NB4 (cell line): ENCODE measurements at regions not wholly inside any gene's neighbourhood (a gene's known extent, or its start where the extent isn't known, plus 50 kb on each side); places are given as distances from the start of the nearest gene placed in this dataset.

Experiments used
- DNase-seq: peaks from one replicate; pipeline ENCODE4 v3.0.0; 2010; ENCODE audit warnings: low read depth
- H3K4me3 ChIP-seq: one replicate; pipeline ENCODE4 v1.5.1; 2011; ENCODE audit warnings: mild to moderate bottlenecking, low read depth, low read length, moderate library complexity
- CTCF ChIP-seq: IDR thresholded peaks from one replicate; pipeline ENCODE4 v1.5.1; 2012; ENCODE audit warnings: low read depth, low read length
- MYC ChIP-seq: IDR thresholded peaks from 2 replicates; pipeline ENCODE4 v1.6.1; 2011; ENCODE audit warnings: low read depth, low read length
- POLR2A ChIP-seq: IDR thresholded peaks from 2 replicates; pipeline ENCODE4 v1.6.1; 2011; ENCODE audit warnings: mild to moderate bottlenecking; ENCODE audit not compliant: insufficient read length; ENCODE audit errors: extremely low read depth
- TF ChIP-seq, protein P1 (sequence below): IDR thresholded peaks from 2 replicates; pipeline ENCODE4 v1.6.1; 2011; ENCODE audit warnings: low read depth, low read length

- no peak overlapping the region for H3K4me3 ChIP-seq
- no peak for DNase-seq
- TF ChIP-seq MYC (no peak), CTCF (no peak), POLR2A (no peak)
- TF ChIP-seq, protein P1, sequence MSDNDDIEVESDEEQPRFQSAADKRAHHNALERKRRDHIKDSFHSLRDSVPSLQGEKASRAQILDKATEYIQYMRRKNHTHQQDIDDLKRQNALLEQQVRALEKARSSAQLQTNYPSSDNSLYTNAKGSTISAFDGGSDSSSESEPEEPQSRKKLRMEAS, result no peak
Measured at GRCh38 chr10:130453036-130453720, 317.0 kb downstream of the GLRX3 start.

- TF ChIP-seq, protein P1, result no peak
- TF ChIP-seq POLR2A, result no peak
- TF ChIP-seq CTCF, result no peak
- TF ChIP-seq MYC, result no peak
- no peak for DNase-seq
- no peak overlapping the region for H3K4me3 ChIP-seq
Measured at GRCh38 chr10:130453721-130454542, 317.7 kb downstream of the GLRX3 start.

DNA sequence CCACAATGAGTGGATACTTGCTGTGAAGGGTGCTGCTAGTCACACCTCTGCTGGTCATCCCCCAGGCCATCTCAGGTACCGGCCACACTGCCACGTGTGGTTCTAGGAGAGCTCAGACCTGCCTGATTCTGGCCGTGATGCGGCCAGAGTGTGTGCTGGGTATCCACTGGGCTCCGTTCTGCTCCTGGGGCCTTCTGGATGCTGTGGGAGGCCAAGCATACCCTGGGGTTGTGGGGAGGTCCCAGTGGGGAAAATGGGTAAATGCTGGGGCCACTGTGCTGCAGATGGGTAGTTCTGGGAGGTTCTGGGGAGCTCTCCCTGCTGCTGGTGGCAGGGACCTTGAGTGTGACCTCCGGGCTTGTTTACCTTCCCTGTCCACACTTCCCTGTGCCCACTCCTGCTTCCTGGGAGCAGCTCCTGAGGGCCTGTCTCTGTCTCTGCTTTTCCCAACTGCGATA lies 318.4 kb downstream of the GLRX3 start:
- DNase-seq, result no peak
- TF ChIP-seq POLR2A, result no peak
- TF ChIP-seq, protein P1, result no peak
- TF ChIP-seq CTCF, result no peak
- TF ChIP-seq MYC, result no peak
- H3K4me3 ChIP-seq, result no peak overlapping the region

DNA sequence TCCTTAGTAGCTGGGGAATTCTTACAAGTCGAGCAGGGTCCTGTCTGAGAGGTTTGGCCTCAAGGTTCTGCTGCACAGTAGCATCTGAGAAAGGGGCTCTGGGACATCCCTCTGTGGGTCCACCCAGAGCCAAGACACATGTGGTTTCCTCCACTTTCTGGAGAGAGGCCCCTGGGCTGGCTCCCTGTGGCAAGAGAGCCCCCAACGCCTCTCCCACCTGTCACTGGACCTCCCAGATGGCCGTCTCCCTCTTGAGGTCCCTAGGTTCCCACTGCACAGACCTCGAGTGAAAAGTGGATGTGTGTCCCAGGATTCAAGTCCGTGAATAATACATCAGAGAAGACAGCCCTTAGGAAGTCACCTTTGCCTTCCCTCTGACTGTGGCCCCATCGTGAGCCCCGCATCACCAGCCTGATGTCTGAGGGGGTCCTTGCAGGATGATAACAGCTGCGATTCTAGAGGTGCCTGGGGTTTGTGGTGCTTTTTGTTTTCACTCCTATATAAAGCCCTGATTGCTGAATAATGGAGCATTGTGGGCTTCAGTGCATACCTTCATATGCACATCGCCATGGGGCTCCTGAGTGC lies 319.0 kb downstream of the GLRX3 start:
- H3K4me3 ChIP-seq, result no peak overlapping the region
- DNase-seq, result no peak
- TF ChIP-seq CTCF, result no peak
- TF ChIP-seq, protein P1, result no peak
- no peak for TF ChIP-seq POLR2A
- TF ChIP-seq MYC, result no peak

DNA sequence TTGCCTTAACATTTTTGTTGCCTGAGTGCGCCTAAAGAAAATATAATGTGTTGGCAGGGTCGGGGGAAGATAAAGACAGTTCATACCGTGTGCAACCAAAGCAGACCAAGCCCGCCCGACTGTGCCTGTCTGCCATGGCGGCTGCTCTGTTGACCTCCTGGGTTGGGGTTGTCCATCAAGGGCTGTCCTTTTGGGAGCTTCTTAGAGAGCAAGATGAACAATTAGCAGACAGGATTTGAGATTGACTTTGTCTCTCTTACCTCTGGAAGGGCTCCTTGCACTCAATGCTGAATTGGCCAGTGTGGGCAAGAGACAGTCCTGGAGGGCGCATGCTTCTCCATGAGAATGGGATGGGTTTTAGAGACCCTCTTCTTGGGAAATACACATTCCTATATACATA lies 319.6 kb downstream of the GLRX3 start:
- TF ChIP-seq MYC (no peak), CTCF (no peak), POLR2A (no peak)
- TF ChIP-seq, protein P1, result no peak
- H3K4me3 ChIP-seq, result no peak overlapping the region
- DNase-seq, result no peak
